ENCODE measurements at regions not wholly inside any gene's neighbourhood (a gene's known extent, or its start where the extent isn't known, plus 50 kb on each side); places are given as distances from the start of the nearest gene placed in this dataset.
A peak's percentile ranks its signal among the peaks of the same experiment; 100 is the strongest.
"Not testable (repeated sequence)": the region's sequence is repeated elsewhere in the genome, so short reads cannot be mapped to it uniquely, and the experiment has no call there.

- Mint-ChIP-seq H3K9me3 (peaks cover 0 to 3% (median 0%) of the 10 kb centered on the region in 5 donors), H3K27ac (no peak overlapping the region), H3K4me3 (no peak overlapping the region), H3K4me1 (no peaks in the 10 kb centered on the region), H3K36me3 (no peaks in the 10 kb centered on the region), H3K27me3 (peaks cover 0 to 2% of the 10 kb centered on the region in 2 donors)
- Histone ChIP-seq H3K27me3 (ENCODE audit: insufficient read depth, low read length, poor library complexity, severe bottlenecking) (no peaks in the 10 kb centered on the region), H3K4me3 (ENCODE audit: low read length) (no peak overlapping the region), H3K27ac (ENCODE audit: low read depth, low read length) (no peak overlapping the region), H3K36me3 (ENCODE audit: insufficient read depth, low read length) (no peaks in the 10 kb centered on the region), H3K4me1 (ENCODE audit: insufficient read depth, low read length) (no peaks in the 10 kb centered on the region), H3K9me3 (ENCODE audit: low read length) (no peaks in the 10 kb centered on the region)
- ChIA-PET POLR2A (no interaction called here), CTCF (no interaction called here)
- no peak for DNase-seq
Measured at GRCh38 chrX:23061116-23061515, 61.4 kb downstream of the DDX53 start.

- Mint-ChIP-seq H3K36me3 (no peaks in the 10 kb centered on the region), H3K4me3 (no peak overlapping the region), H3K9me3 (peaks cover 0 to 4% (median 0%) of the 10 kb centered on the region in 5 donors), H3K27me3 (peaks cover 0 to 2% of the 10 kb centered on the region in 2 donors), H3K4me1 (no peaks in the 10 kb centered on the region), H3K27ac (no peak overlapping the region)
- CTCF ChIA-PET: no interaction called here
- Histone ChIP-seq H3K9me3 (ENCODE audit: low read length) (no peaks in the 10 kb centered on the region), H3K36me3 (ENCODE audit: insufficient read depth, low read length) (no peaks in the 10 kb centered on the region), H3K27me3 (ENCODE audit: insufficient read depth, low read length, poor library complexity, severe bottlenecking) (no peaks in the 10 kb centered on the region), H3K4me1 (ENCODE audit: insufficient read depth, low read length) (no peaks in the 10 kb centered on the region), H3K4me3 (ENCODE audit: low read length) (no peak overlapping the region), H3K27ac (ENCODE audit: low read depth, low read length) (no peak overlapping the region)
- DNase-seq: no peak
- POLR2A ChIA-PET: no interaction called here
Measured at GRCh38 chrX:23062359-23062758, 62.6 kb downstream of the DDX53 start.

GRCh38 chrX:23066588-23067281 is 67.0 kb downstream of the DDX53 start:
- POLR2A ChIA-PET: no interaction called here
- Mint-ChIP-seq H3K27ac (peak overlapping the region in 1 of 8 donors; percentile 19), H3K36me3 (no peaks in the 10 kb centered on the region), H3K9me3 (peaks cover 0 to 7% (median 6%) of the 10 kb centered on the region in 5 donors), H3K4me1 (no peaks in the 10 kb centered on the region), H3K4me3 (no peak overlapping the region), H3K27me3 (peaks cover 0 to 2% of the 10 kb centered on the region in 2 donors)
- Histone ChIP-seq H3K27me3 (ENCODE audit: insufficient read depth, low read length, poor library complexity, severe bottlenecking) (no peaks in the 10 kb centered on the region), H3K27ac (ENCODE audit: low read depth, low read length) (no peak overlapping the region), H3K36me3 (ENCODE audit: insufficient read depth, low read length) (no peaks in the 10 kb centered on the region), H3K4me3 (ENCODE audit: low read length) (no peak overlapping the region), H3K9me3 (ENCODE audit: low read length) (no peaks in the 10 kb centered on the region), H3K4me1 (ENCODE audit: insufficient read depth, low read length) (no peaks in the 10 kb centered on the region)
- CTCF ChIA-PET: no interaction called here
- no peak for DNase-seq

- H3K27me3 ChIP-seq (ENCODE audit: insufficient read depth, low read length, poor library complexity, severe bottlenecking); H3K36me3 ChIP-seq (ENCODE audit: insufficient read depth, low read length); CTCF ChIA-PET; H3K4me1 ChIP-seq (ENCODE audit: insufficient read depth, low read length); H3K36me3 Mint-ChIP-seq; H3K9me3 Mint-ChIP-seq; H3K9me3 ChIP-seq (ENCODE audit: low read length); H3K4me3 ChIP-seq (ENCODE audit: low read length); H3K4me3 Mint-ChIP-seq; H3K27ac ChIP-seq (ENCODE audit: low read depth, low read length); H3K4me1 Mint-ChIP-seq; DNase-seq; H3K27ac Mint-ChIP-seq; POLR2A ChIA-PET; H3K27me3 Mint-ChIP-seq: not testable (repeated sequence)
Measured at GRCh38 chrX:23075461-23075860, 75.7 kb downstream of the DDX53 start.

GRCh38 chrX:23079347-23079746 is 79.6 kb downstream of the DDX53 start:
- no peak overlapping the region for H3K4me3 Mint-ChIP-seq
- Histone ChIP-seq H3K36me3 (ENCODE audit: insufficient read depth, low read length) (no peaks in the 10 kb centered on the region), H3K9me3 (ENCODE audit: low read length) (no peaks in the 10 kb centered on the region), H3K27me3 (ENCODE audit: insufficient read depth, low read length, poor library complexity, severe bottlenecking) (no peaks in the 10 kb centered on the region), H3K4me1 (ENCODE audit: insufficient read depth, low read length) (no peaks in the 10 kb centered on the region), H3K27ac (ENCODE audit: low read depth, low read length) (no peak overlapping the region), H3K4me3 (ENCODE audit: low read length) (no peak overlapping the region)
- H3K27ac Mint-ChIP-seq: no peak overlapping the region
- H3K9me3 Mint-ChIP-seq: peaks cover 0 to 9% (median 0%) of the 10 kb centered on the region in 5 donors
- CTCF ChIA-PET: no interaction called here
- DNase-seq: no peak
- no peaks in the 10 kb centered on the region for H3K27me3 Mint-ChIP-seq
- POLR2A ChIA-PET: no interaction called here
- H3K4me1 Mint-ChIP-seq: no peaks in the 10 kb centered on the region
- H3K36me3 Mint-ChIP-seq: no peaks in the 10 kb centered on the region

- ChIA-PET CTCF (no interaction called here), POLR2A (no interaction called here)
- no peaks in the 10 kb centered on the region for H3K4me1 ChIP-seq (ENCODE audit: insufficient read depth, low read length)
- no peaks in the 10 kb centered on the region for H3K9me3 ChIP-seq (ENCODE audit: low read length)
- no peaks in the 10 kb centered on the region for H3K27me3 ChIP-seq (ENCODE audit: insufficient read depth, low read length, poor library complexity, severe bottlenecking)
- H3K4me3 ChIP-seq (ENCODE audit: low read length): no peak overlapping the region
- no peak overlapping the region for H3K27ac ChIP-seq (ENCODE audit: low read depth, low read length)
- no peaks in the 10 kb centered on the region for H3K27me3 Mint-ChIP-seq
- no peak for DNase-seq
- H3K36me3 ChIP-seq (ENCODE audit: insufficient read depth, low read length): no peaks in the 10 kb centered on the region
- no peaks in the 10 kb centered on the region for H3K4me1 Mint-ChIP-seq
- H3K27ac Mint-ChIP-seq: no peak overlapping the region
- H3K9me3 Mint-ChIP-seq: peaks cover 0 to 3% (median 0%) of the 10 kb centered on the region in 5 donors
- H3K4me3 Mint-ChIP-seq: no peak overlapping the region
- no peaks in the 10 kb centered on the region for H3K36me3 Mint-ChIP-seq
Measured at GRCh38 chrX:23100826-23101225, 101.1 kb downstream of the DDX53 start.

- Mint-ChIP-seq H3K27ac (no peak overlapping the region), H3K27me3 (no peaks in the 10 kb centered on the region), H3K4me1 (no peaks in the 10 kb centered on the region), H3K9me3 (no peaks in the 10 kb centered on the region), H3K4me3 (no peak overlapping the region), H3K36me3 (no peaks in the 10 kb centered on the region)
- CTCF ChIA-PET: no interaction called here
- H3K4me1 ChIP-seq (ENCODE audit: insufficient read depth, low read length): no peaks in the 10 kb centered on the region
- DNase-seq: no peak
- no peaks in the 10 kb centered on the region for H3K27me3 ChIP-seq (ENCODE audit: insufficient read depth, low read length, poor library complexity, severe bottlenecking)
- no peaks in the 10 kb centered on the region for H3K9me3 ChIP-seq (ENCODE audit: low read length)
- H3K36me3 ChIP-seq (ENCODE audit: insufficient read depth, low read length): no peaks in the 10 kb centered on the region
- no peak overlapping the region for H3K27ac ChIP-seq (ENCODE audit: low read depth, low read length)
- no peak overlapping the region for H3K4me3 ChIP-seq (ENCODE audit: low read length)
- POLR2A ChIA-PET: no interaction called here
Measured at GRCh38 chrX:23103546-23103945, 103.8 kb downstream of the DDX53 start.

GRCh38 chrX:23114241-23114640 is 114.5 kb downstream of the DDX53 start:
- Mint-ChIP-seq H3K27me3 (no peaks in the 10 kb centered on the region), H3K4me3 (no peak overlapping the region), H3K36me3 (no peaks in the 10 kb centered on the region), H3K9me3 (peaks cover 0 to 4% (median 1%) of the 10 kb centered on the region in 5 donors), H3K4me1 (no peaks in the 10 kb centered on the region), H3K27ac (no peak overlapping the region)
- ChIA-PET POLR2A (no interaction called here), CTCF (no interaction called here)
- no peak for DNase-seq
- H3K27me3 ChIP-seq (ENCODE audit: insufficient read depth, low read length, poor library complexity, severe bottlenecking): no peaks in the 10 kb centered on the region
- H3K4me3 ChIP-seq (ENCODE audit: low read length): no peak overlapping the region
- H3K4me1 ChIP-seq (ENCODE audit: insufficient read depth, low read length): no peaks in the 10 kb centered on the region
- H3K36me3 ChIP-seq (ENCODE audit: insufficient read depth, low read length): no peaks in the 10 kb centered on the region
- no peak overlapping the region for H3K27ac ChIP-seq (ENCODE audit: low read depth, low read length)
- no peaks in the 10 kb centered on the region for H3K9me3 ChIP-seq (ENCODE audit: low read length)

- H3K36me3 ChIP-seq (ENCODE audit: insufficient read depth, low read length): no peaks in the 10 kb centered on the region
- peaks cover 0 to 4% (median 0%) of the 10 kb centered on the region in 5 donors for H3K9me3 Mint-ChIP-seq
- H3K27me3 Mint-ChIP-seq: no peaks in the 10 kb centered on the region
- H3K4me3 ChIP-seq (ENCODE audit: low read length): no peak overlapping the region
- no peaks in the 10 kb centered on the region for H3K4me1 ChIP-seq (ENCODE audit: insufficient read depth, low read length)
- H3K4me1 Mint-ChIP-seq: no peaks in the 10 kb centered on the region
- DNase-seq: no peak
- no peak overlapping the region for H3K27ac ChIP-seq (ENCODE audit: low read depth, low read length)
- H3K36me3 Mint-ChIP-seq: no peaks in the 10 kb centered on the region
- H3K4me3 Mint-ChIP-seq: no peak overlapping the region
- ChIA-PET POLR2A (no interaction called here), CTCF (no interaction called here)
- no peaks in the 10 kb centered on the region for H3K27me3 ChIP-seq (ENCODE audit: insufficient read depth, low read length, poor library complexity, severe bottlenecking)
- H3K9me3 ChIP-seq (ENCODE audit: low read length): no peaks in the 10 kb centered on the region
- H3K27ac Mint-ChIP-seq: no peak overlapping the region
Measured at GRCh38 chrX:23115651-23116050, 115.9 kb downstream of the DDX53 start.
